MM.1S (cell line): ENCODE measurements at regions not wholly inside any gene's neighbourhood (a gene's known extent, or its start where the extent isn't known, plus 50 kb on each side); places are given as distances from the start of the nearest gene placed in this dataset.
A peak's percentile ranks its signal among the peaks of the same experiment; 100 is the strongest.

Experiments
- DNase-seq: peaks from one replicate; pipeline ENCODE4 v3.0.0-alpha.2; 2015
- H2AFZ ChIP-seq: fragments of 300-600 bp; sonication (generic); 2 replicates; pipeline ENCODE4 v1.6.0; 2016; ENCODE audit warnings: antibody characterized with exemption, low read length
- H3F3A ChIP-seq: fragments of 300-600 bp; sonication (generic); 2 replicates; pipeline ENCODE4 v1.6.1; 2016; ENCODE audit warnings: mild to moderate bottlenecking, antibody characterized with exemption, low read length, moderate library complexity, mixed read lengths; ENCODE audit not compliant: insufficient read depth
- H3K27ac ChIP-seq: fragments of 300-600 bp; sonication (generic); 2 replicates; pipeline ENCODE4 v1.5.1; 2016; ENCODE audit warnings: mild to moderate bottlenecking, low read length
- H3K27me3 ChIP-seq: fragments of 300-600 bp; sonication (generic); replicated peaks from 2 replicates; pipeline ENCODE4 v1.6.0; 2016; ENCODE audit warnings: low read length; ENCODE audit not compliant: insufficient read depth
- H3K36me3 ChIP-seq: fragments of 300-600 bp; sonication (generic); replicated peaks from 2 replicates; pipeline ENCODE4 v1.6.1; 2016; ENCODE audit warnings: mild to moderate bottlenecking, low read length, mixed read lengths; ENCODE audit not compliant: insufficient read depth
- H3K4me1 ChIP-seq: fragments of 300-600 bp; sonication (generic); 2 replicates; pipeline ENCODE4 v1.6.1; 2016; ENCODE audit warnings: low read length, mixed read lengths
- H3K4me2 ChIP-seq: fragments of 300-600 bp; sonication (generic); 2 replicates; pipeline ENCODE4 v1.6.0; 2016; ENCODE audit warnings: low read depth, low read length
- H3K4me3 ChIP-seq: fragments of 300-600 bp; sonication (generic); 2 replicates; pipeline ENCODE4 v1.5.1; 2016; ENCODE audit warnings: low read length, mixed read lengths
- H3K79me2 ChIP-seq: fragments of 300-600 bp; sonication (generic); 2 replicates; pipeline ENCODE4 v1.6.1; 2016; ENCODE audit warnings: mixed run types, low read length, mixed read lengths
- H3K9ac ChIP-seq: fragments of 300-600 bp; sonication (generic); 2 replicates; pipeline ENCODE4 v1.6.1; 2016; ENCODE audit warnings: low read length, mixed read lengths
- H3K9me2 ChIP-seq: fragments of 300-600 bp; sonication (generic); replicated peaks from 2 replicates; pipeline ENCODE4 v1.6.1; 2016; ENCODE audit warnings: mild to moderate bottlenecking, low read length, mixed read lengths; ENCODE audit not compliant: insufficient read depth
- H3K9me3 ChIP-seq: fragments of 300-600 bp; sonication (generic); replicated peaks from 2 replicates; pipeline ENCODE4 v1.6.1; 2016; ENCODE audit warnings: mild to moderate bottlenecking, low read length, mixed read lengths; ENCODE audit not compliant: insufficient read depth
- H4K20me1 ChIP-seq: fragments of 300-600 bp; sonication (generic); 2 replicates; pipeline ENCODE4 v1.6.1; 2016; ENCODE audit warnings: mild to moderate bottlenecking, low read length, moderate library complexity, mixed read lengths; ENCODE audit not compliant: insufficient read depth
- CTCF ChIP-seq: fragments of 300-600 bp; sonication (generic); IDR thresholded peaks from 2 replicates; pipeline ENCODE4 v1.5.1; 2016; ENCODE audit warnings: antibody characterized with exemption, low read length, mixed read lengths
- EZH2 ChIP-seq: fragments of 300-600 bp; sonication (generic); optimal IDR thresholded peaks from 2 replicates; pipeline ENCODE3; 2017; ENCODE audit warnings: low read depth, mild to moderate bottlenecking, antibody characterized with exemption, low read length, mixed read lengths
- EZH2phosphoT487 ChIP-seq: fragments of 300-600 bp; sonication (generic); IDR thresholded peaks from 2 replicates; pipeline ENCODE4 v1.6.1; 2018; ENCODE audit warnings: antibody characterized with exemption, low read length

DNA sequence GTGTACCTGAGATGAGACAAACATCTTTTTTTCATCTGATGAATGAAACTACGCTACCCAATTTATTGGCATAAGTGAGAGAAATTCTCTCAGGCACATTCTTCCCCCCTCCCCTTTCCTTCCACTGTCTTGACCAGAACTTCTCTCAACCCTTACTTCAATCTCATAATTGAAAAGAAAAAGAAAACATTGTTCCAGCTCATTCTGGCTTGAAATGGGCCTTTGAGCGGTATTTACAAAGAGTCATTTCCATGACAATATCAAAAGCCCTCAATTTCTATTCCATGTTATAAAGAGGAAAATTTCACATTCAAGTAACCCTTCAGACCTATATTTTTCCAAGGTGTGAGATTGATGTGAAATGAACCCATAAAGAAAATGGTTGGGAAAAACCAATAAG, 145.9 kb downstream of the PCSK1 start:
- H3K9me2 ChIP-seq: no peaks in the 10 kb centered on the region
- no peak for TF ChIP-seq CTCF
- TF ChIP-seq EZH2: no peak
- H3K9ac ChIP-seq: no peak overlapping the region
- no peaks in the 10 kb centered on the region for H3K36me3 ChIP-seq
- H3K4me1 ChIP-seq: no peaks in the 10 kb centered on the region
- no peaks in the 10 kb centered on the region for H3K9me3 ChIP-seq
- H3K4me3 ChIP-seq: no peak overlapping the region
- H3F3A ChIP-seq: no peaks in the 10 kb centered on the region
- no peak overlapping the region for H3K4me2 ChIP-seq
- H4K20me1 ChIP-seq: no peaks in the 10 kb centered on the region
- H2AFZ ChIP-seq: no peak overlapping the region
- no peak overlapping the region for H3K27ac ChIP-seq
- no peak for DNase-seq
- no peaks in the 10 kb centered on the region for H3K79me2 ChIP-seq
- no peaks in the 10 kb centered on the region for H3K27me3 ChIP-seq

- no peaks in the 10 kb centered on the region for H3K9me2 ChIP-seq
- H3K4me3 ChIP-seq: no peak overlapping the region
- no peak for TF ChIP-seq CTCF
- no peaks in the 10 kb centered on the region for H3K4me1 ChIP-seq
- H3K36me3 ChIP-seq: no peaks in the 10 kb centered on the region
- DNase-seq: no peak
- no peak overlapping the region for H3K9ac ChIP-seq
- H3K4me2 ChIP-seq: no peak overlapping the region
- H3K79me2 ChIP-seq: no peaks in the 10 kb centered on the region
- no peaks in the 10 kb centered on the region for H3F3A ChIP-seq
- no peak overlapping the region for H3K27ac ChIP-seq
- H4K20me1 ChIP-seq: no peaks in the 10 kb centered on the region
- H3K27me3 ChIP-seq: no peaks in the 10 kb centered on the region
- no peak overlapping the region for H2AFZ ChIP-seq
- H3K9me3 ChIP-seq: no peaks in the 10 kb centered on the region
Observed at GRCh38 chr5:96285823-96286222, 147.2 kb downstream of the PCSK1 start.

- H4K20me1 ChIP-seq: no peaks in the 10 kb centered on the region
- H3K27ac ChIP-seq: no peak overlapping the region
- H3K4me3 ChIP-seq: no peak overlapping the region
- no peaks in the 10 kb centered on the region for H3K4me1 ChIP-seq
- peak; percentile 20 for DNase-seq
- no peaks in the 10 kb centered on the region for H3K79me2 ChIP-seq
- no peaks in the 10 kb centered on the region for H3F3A ChIP-seq
- H3K4me2 ChIP-seq: no peak overlapping the region
- no peaks in the 10 kb centered on the region for H3K36me3 ChIP-seq
- no peaks in the 10 kb centered on the region for H3K27me3 ChIP-seq
- H3K9me3 ChIP-seq: no peaks in the 10 kb centered on the region
- H3K9ac ChIP-seq: no peak overlapping the region
- TF ChIP-seq CTCF (no peak), EZH2phosphoT487 (no peak), EZH2 (no peak)
- no peak overlapping the region for H2AFZ ChIP-seq
- H3K9me2 ChIP-seq: no peaks in the 10 kb centered on the region
Observed at GRCh38 chr5:96284727-96285389, 148.2 kb downstream of the PCSK1 start.
